OCI-LY1 (cell line): ENCODE measurements at regions not wholly inside any gene's neighbourhood (a gene's known extent, or its start where the extent isn't known, plus 50 kb on each side); places are given as distances from the start of the nearest gene placed in this dataset.
A peak's percentile ranks its signal among the peaks of the same experiment; 100 is the strongest.
"Not testable (repeated sequence)": the region's sequence is repeated elsewhere in the genome, so short reads cannot be mapped to it uniquely, and the experiment has no call there.

Experiments used
- H2AFZ ChIP-seq: fragments of 200-600 bp; sonication (generic), shearing (Covaris generic); 2 replicates; pipeline ENCODE4 v1.6.0; 2014; ENCODE audit warnings: antibody characterized with exemption, mild to moderate bottlenecking, low read length
- H3F3A ChIP-seq: fragments of 200-600 bp; sonication (generic), shearing (Covaris generic); 2 replicates; pipeline ENCODE4 v1.6.0; 2014; ENCODE audit warnings: mild to moderate bottlenecking, antibody characterized with exemption, low read length, moderate library complexity; ENCODE audit not compliant: insufficient read depth
- H3K27ac ChIP-seq: fragments of 200-600 bp; sonication (generic); 2 replicates; pipeline ENCODE4 v1.5.1; 2014; ENCODE audit warnings: low read length, mixed run types, mild to moderate bottlenecking, low read depth; ENCODE audit not compliant: poor library complexity, severe bottlenecking
- H3K27me3 ChIP-seq: fragments of 200-600 bp; sonication (generic); 2 replicates; pipeline ENCODE4 v1.6.0; 2014; ENCODE audit warnings: antibody characterized with exemption, mild to moderate bottlenecking, low read length, moderate library complexity; ENCODE audit not compliant: insufficient read depth
- H3K36me3 ChIP-seq: fragments of 200-600 bp; sonication (generic); 2 replicates; pipeline ENCODE4 v1.6.1; 2014; ENCODE audit warnings: mild to moderate bottlenecking, antibody characterized with exemption, low read length, moderate library complexity, mixed read lengths; ENCODE audit not compliant: insufficient read depth
- H3K4me1 ChIP-seq: fragments of 200-600 bp; sonication (generic); 2 replicates; pipeline ENCODE4 v1.5.1; 2014; ENCODE audit warnings: mild to moderate bottlenecking, low read length, moderate library complexity; ENCODE audit not compliant: insufficient read depth, severe bottlenecking
- H3K4me2 ChIP-seq: fragments of 200-600 bp; sonication (generic), shearing (Covaris generic); 2 replicates; pipeline ENCODE4 v1.6.1; 2014; ENCODE audit warnings: low read length
- H3K4me3 ChIP-seq: fragments of 200-600 bp; sonication (generic); 2 replicates; pipeline ENCODE4 v1.5.1; 2014; ENCODE audit warnings: low read length, low read depth, mild to moderate bottlenecking, mixed read lengths; ENCODE audit not compliant: poor library complexity, severe bottlenecking
- H3K79me2 ChIP-seq: fragments of 200-600 bp; shearing (Covaris generic); 2 replicates; pipeline ENCODE4 v1.6.1; 2016; ENCODE audit warnings: mixed run types, low read length, mixed read lengths; ENCODE audit not compliant: insufficient read depth
- H3K9ac ChIP-seq: fragments of 200-600 bp; sonication (generic), shearing (Covaris generic); 2 replicates; pipeline ENCODE4 v1.6.1; 2014; ENCODE audit warnings: mild to moderate bottlenecking, low read length, mixed read lengths
- H3K9me2 ChIP-seq: fragments of 200-600 bp; sonication (generic), shearing (Covaris generic); 2 replicates; pipeline ENCODE4 v1.6.1; 2014; ENCODE audit warnings: low read depth, mild to moderate bottlenecking, low read length, mixed read lengths
- H3K9me3 ChIP-seq: fragments of 200-600 bp; shearing (Covaris generic); 2 replicates; pipeline ENCODE4 v1.6.1; 2014; ENCODE audit warnings: low read length, mixed read lengths
- H4K20me1 ChIP-seq: fragments of 200-600 bp; sonication (generic), shearing (Covaris generic); 2 replicates; pipeline ENCODE4 v1.6.0; 2016; ENCODE audit warnings: mild to moderate bottlenecking, low read length; ENCODE audit not compliant: insufficient read depth
- CTCF ChIP-seq: fragments of 200-600 bp; sonication (generic), shearing (Covaris generic); IDR thresholded peaks from 2 replicates; pipeline ENCODE4 v1.5.1; 2017; ENCODE audit warnings: mild to moderate bottlenecking, antibody characterized with exemption, low read length, moderate library complexity, mixed read lengths
- EZH2 ChIP-seq: fragments of 200-600 bp; sonication (generic), shearing (Covaris generic); IDR thresholded peaks from 2 replicates; pipeline ENCODE4 v1.8.0; 2017; ENCODE audit warnings: borderline replicate concordance, mixed run types, mild to moderate bottlenecking, antibody characterized with exemption, low read length, moderate library complexity, mixed read lengths

- H3K9ac ChIP-seq, result no peak overlapping the region; the same call in 1 of the 2 replicates
- H3K27ac ChIP-seq, result no peak overlapping the region
- no peak overlapping the region for H2AFZ ChIP-seq
- H4K20me1 ChIP-seq, result no peaks in the 10 kb centered on the region
- no peak overlapping the region for H3K4me3 ChIP-seq
- H3K9me3 ChIP-seq, result no peaks in the 10 kb centered on the region
- H3K36me3 ChIP-seq, result no peaks in the 10 kb centered on the region
- no peaks in the 10 kb centered on the region for H3K27me3 ChIP-seq
- peaks cover 40% of the 10 kb centered on the region for H3K4me1 ChIP-seq
- H3F3A ChIP-seq, result no peaks in the 10 kb centered on the region
- peak overlapping the region; percentile 17; the same call in 1 of the 2 replicates for H3K4me2 ChIP-seq
- H3K79me2 ChIP-seq, result no peaks in the 10 kb centered on the region
- TF ChIP-seq EZH2 (no peak), CTCF (no peak)
- no peaks in the 10 kb centered on the region for H3K9me2 ChIP-seq
These were observed 172.5 kb upstream of the C1orf174 start for GRCh38 chr1:4072481-4073153.

GRCh38 chr1:4075436-4076225, 175.6 kb upstream of the C1orf174 start:
- no peak overlapping the region for H3K4me2 ChIP-seq
- no peaks in the 10 kb centered on the region; the same call in 1 of the 2 replicates for H3K36me3 ChIP-seq
- H3K4me1 ChIP-seq, result peaks cover 20% of the 10 kb centered on the region
- H2AFZ ChIP-seq, result no peak overlapping the region
- no peaks in the 10 kb centered on the region for H3K9me2 ChIP-seq
- no peak overlapping the region for H3K4me3 ChIP-seq
- no peak overlapping the region for H3K27ac ChIP-seq
- H3K9ac ChIP-seq, result no peak overlapping the region
- peaks cover 4% of the 10 kb centered on the region; the same call in 1 of the 2 replicates for H3K9me3 ChIP-seq
- TF ChIP-seq EZH2, result no peak
- TF ChIP-seq CTCF, result no peak
- no peaks in the 10 kb centered on the region for H3K79me2 ChIP-seq
- H3F3A ChIP-seq, result no peaks in the 10 kb centered on the region
- no peaks in the 10 kb centered on the region for H4K20me1 ChIP-seq
- no peaks in the 10 kb centered on the region; the same call in 1 of the 2 replicates for H3K27me3 ChIP-seq

GRCh38 chr1:4076346-4076745, 176.3 kb upstream of the C1orf174 start:
- Histone ChIP-seq H3K36me3 (no peaks in the 10 kb centered on the region; the same call in 1 of the 2 replicates), H3K4me2 (no peak overlapping the region), H3F3A (no peaks in the 10 kb centered on the region), H3K27ac (no peak overlapping the region), H3K9me3 (peaks cover 4% of the 10 kb centered on the region; the same call in 1 of the 2 replicates), H3K27me3 (no peaks in the 10 kb centered on the region; the same call in 1 of the 2 replicates), H4K20me1 (no peaks in the 10 kb centered on the region), H3K4me1 (peaks cover 13% of the 10 kb centered on the region), H3K9ac (no peak overlapping the region), H3K79me2 (no peaks in the 10 kb centered on the region), H3K4me3 (no peak overlapping the region), H3K9me2 (no peaks in the 10 kb centered on the region), H2AFZ (no peak overlapping the region)
- TF ChIP-seq EZH2, result no peak
- TF ChIP-seq CTCF, result no peak

- not testable (repeated sequence) for H3K27me3 ChIP-seq, H3K27ac ChIP-seq, H3K9me3 ChIP-seq, H3F3A ChIP-seq, H3K4me2 ChIP-seq, H3K4me3 ChIP-seq, H2AFZ ChIP-seq, H3K4me1 ChIP-seq, H3K9ac ChIP-seq, H3K79me2 ChIP-seq, H4K20me1 ChIP-seq, H3K36me3 ChIP-seq, H3K9me2 ChIP-seq
These were observed 178.3 kb upstream of the C1orf174 start for GRCh38 chr1:4078091-4078962.
